ENCODE measurements at regions not wholly inside any gene's neighbourhood (a gene's known extent, or its start where the extent isn't known, plus 50 kb on each side); places are given as distances from the start of the nearest gene placed in this dataset.

DNA sequence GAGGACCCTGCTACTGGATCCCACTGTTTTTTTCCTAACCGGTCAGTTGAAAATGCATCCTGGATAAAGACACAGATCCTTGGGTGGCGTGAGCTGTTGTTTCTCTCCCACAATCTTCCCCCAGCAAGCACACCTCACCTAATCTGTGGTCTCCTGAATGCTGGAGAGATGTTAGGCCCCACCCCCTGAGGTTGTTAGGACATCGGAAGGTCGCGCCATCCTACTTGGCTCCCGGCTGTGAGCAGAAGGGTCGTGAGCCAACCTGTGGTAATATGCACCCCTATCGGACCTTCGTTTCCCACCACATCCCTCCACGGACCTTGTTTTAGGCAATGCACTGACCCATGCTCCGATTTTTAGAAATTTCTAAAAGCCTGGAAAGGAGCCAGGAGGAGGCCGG is 89.9 kb upstream of the IPO9 start:
- no peak overlapping the region for H3K27ac ChIP-seq (ENCODE audit: low read depth in 2 of 2, low read length in 2 of 2)
- no peaks in the 10 kb centered on the region for H3K27me3 ChIP-seq (ENCODE audit: control insufficient read depth, insufficient read depth, low read length)
- intact Hi-C loops (cut with DNase I), result no loop called here
- H3K9ac ChIP-seq (ENCODE audit: low read length in 3 of 3), result peak overlapping the region in 2 of 3 donors; percentile 6 to 15
- DNase-seq, result peak in 1 of 5 donors; percentile 36
- FAIRE-seq, result no peak
- no peaks in the 10 kb centered on the region for H3K9me3 ChIP-seq (ENCODE audit: control insufficient read depth in 2 of 3, insufficient read depth in 1 of 3, low read length in 3 of 3)
- H3K4me1 ChIP-seq (ENCODE audit: control insufficient read depth in 2 of 3, insufficient read depth in 2 of 3, low read depth in 1 of 3, low read length in 3 of 3), result peaks cover 0 to 12% (median 2%) of the 10 kb centered on the region in 3 donors
- peak overlapping the region; percentile 59 to 68 (median 62) for H3K4me3 ChIP-seq (ENCODE audit: low read length in 3 of 3)
- no peak for TF ChIP-seq CTCF (IDR thresholded peaks at IDR 0.05; ENCODE audit: borderline replicate concordance, extremely low read depth, insufficient read depth)
- no peaks in the 10 kb centered on the region for H3K36me3 ChIP-seq (ENCODE audit: control insufficient read depth in 2 of 3, insufficient read depth in 3 of 3, low read length in 3 of 3)

DNA sequence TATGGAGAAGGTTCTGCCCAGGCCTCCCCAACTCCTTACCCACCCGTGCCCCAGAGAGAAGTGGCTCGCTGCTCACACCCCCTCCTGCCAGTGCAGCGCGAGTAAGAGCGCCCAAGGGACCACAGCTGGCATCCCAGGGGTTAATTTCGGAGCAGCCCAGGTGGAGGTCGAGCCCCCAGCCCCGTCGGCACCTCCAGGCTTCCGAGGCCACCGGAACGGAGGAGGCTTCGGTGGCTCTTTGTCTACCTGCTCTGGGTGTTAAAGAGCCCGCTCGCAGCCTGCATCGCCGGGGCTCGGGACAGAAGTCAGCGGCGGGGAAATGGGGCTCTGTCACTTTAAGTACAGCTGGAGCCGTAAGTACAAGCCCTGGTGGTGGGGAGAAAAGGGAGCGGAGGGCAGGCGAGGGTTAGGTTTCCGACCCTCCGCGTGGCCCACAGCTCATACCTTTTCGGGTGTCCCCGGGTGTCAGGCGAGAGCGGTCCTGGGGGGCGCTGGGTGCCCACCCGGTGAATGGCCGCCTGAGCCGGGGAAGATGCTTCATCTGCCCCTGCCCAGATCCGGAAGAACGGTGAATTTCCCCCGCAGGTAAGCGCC is 89.4 kb upstream of the IPO9 start:
- Histone ChIP-seq H3K4me3 (ENCODE audit: low read length in 3 of 3) (peak overlapping the region; percentile 59 to 68 (median 62)), H3K9me3 (ENCODE audit: control insufficient read depth in 2 of 3, insufficient read depth in 1 of 3, low read length in 3 of 3) (no peaks in the 10 kb centered on the region), H3K4me1 (ENCODE audit: control insufficient read depth in 2 of 3, insufficient read depth in 2 of 3, low read depth in 1 of 3, low read length in 3 of 3) (peaks cover 0 to 12% (median under 1%) of the 10 kb centered on the region in 3 donors), H3K9ac (ENCODE audit: low read length in 3 of 3) (peak overlapping the region; percentile 15 to 52 (median 45)), H3K36me3 (ENCODE audit: control insufficient read depth in 2 of 3, insufficient read depth in 3 of 3, low read length in 3 of 3) (no peaks in the 10 kb centered on the region), H3K27me3 (ENCODE audit: control insufficient read depth, insufficient read depth, low read length) (no peaks in the 10 kb centered on the region), H3K27ac (ENCODE audit: low read depth in 2 of 2, low read length in 2 of 2) (no peak overlapping the region)
- DNase-seq (peak; percentile 79 to 90 (median 82)), FAIRE-seq (no peak)
- TF ChIP-seq CTCF (IDR thresholded peaks at IDR 0.05; ENCODE audit: borderline replicate concordance, extremely low read depth, insufficient read depth), result no peak
- intact Hi-C loops (cut with DNase I), result no loop called here

DNA sequence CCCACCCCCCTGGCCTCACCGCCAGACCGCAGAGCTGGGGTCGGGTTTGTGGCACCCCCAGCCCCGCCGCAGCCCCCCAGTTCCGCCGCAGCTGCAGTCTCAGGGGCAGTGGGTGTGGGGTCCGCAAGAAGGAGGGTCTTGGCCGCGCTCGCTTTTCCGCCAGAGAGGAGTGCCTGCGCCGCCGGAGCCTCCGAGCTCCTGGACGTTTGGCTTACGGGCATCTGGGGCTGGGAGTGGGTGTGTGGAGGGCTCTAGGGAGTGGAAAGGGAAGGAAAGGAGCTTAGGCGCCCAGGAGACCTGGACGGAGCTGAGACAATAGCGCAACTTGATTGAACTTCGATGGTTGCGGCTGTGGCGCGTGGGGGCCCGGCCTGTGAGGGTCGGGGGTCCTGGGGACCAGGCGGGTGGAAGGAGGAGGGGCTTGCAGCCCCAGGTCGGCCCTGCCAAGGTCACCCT is 88.8 kb upstream of the IPO9 start:
- H3K9me3 ChIP-seq (ENCODE audit: control insufficient read depth in 2 of 3, insufficient read depth in 1 of 3, low read length in 3 of 3), result no peaks in the 10 kb centered on the region
- no peaks in the 10 kb centered on the region for H3K27me3 ChIP-seq (ENCODE audit: control insufficient read depth, insufficient read depth, low read length)
- H3K36me3 ChIP-seq (ENCODE audit: control insufficient read depth in 2 of 3, insufficient read depth in 3 of 3, low read length in 3 of 3), result no peaks in the 10 kb centered on the region
- H3K4me1 ChIP-seq (ENCODE audit: control insufficient read depth in 2 of 3, insufficient read depth in 2 of 3, low read depth in 1 of 3, low read length in 3 of 3), result peaks cover 0 to 12% (median 0%) of the 10 kb centered on the region in 3 donors
- peak in 4 of 5 donors; percentile 44 to 66 (median 56) for DNase-seq
- intact Hi-C loops (cut with DNase I), result no loop called here
- no peak for FAIRE-seq
- H3K27ac ChIP-seq (ENCODE audit: low read depth in 2 of 2, low read length in 2 of 2), result no peak overlapping the region
- TF ChIP-seq CTCF (IDR thresholded peaks at IDR 0.05; ENCODE audit: borderline replicate concordance, extremely low read depth, insufficient read depth), result no peak
- H3K9ac ChIP-seq (ENCODE audit: low read length in 3 of 3), result peak overlapping the region in 2 of 3 donors; percentile 28 to 53
- H3K4me3 ChIP-seq (ENCODE audit: low read length in 3 of 3), result peak overlapping the region; percentile 51 to 68 (median 53)
